Motor neuron (in vitro differentiated cells): ENCODE measurements at regions not wholly inside any gene's neighbourhood (a gene's known extent, or its start where the extent isn't known, plus 50 kb on each side); places are given as distances from the start of the nearest gene placed in this dataset.

Source experiments
- ATAC-seq, 8 experiments: fragments of 200-7000 bp; cut with Tn5 transposase; replicated peaks in 6 of 8; 2 replicates each; pipeline ENCODE4 v1.8.0; 2021; ENCODE audit warnings: mild to moderate bottlenecking in 8 of 8, moderate library complexity in 8 of 8
- H3K27ac ChIP-seq, 2 donors: fragments of 250-450 bp; sonication (Bioruptor Pico); 2 replicates each; pipeline ENCODE4 v1.9.0; 2021; ENCODE audit warnings: antibody characterized with exemption in 2 of 2, mild to moderate bottlenecking in 2 of 2, moderate library complexity in 1 of 2
- H3K4me1 ChIP-seq, 2 donors: fragments of 250-450 bp; sonication (Bioruptor Pico); replicated peaks in 1 of 2; 2 replicates each; pipeline ENCODE4 v1.6.1; 2021; ENCODE audit warnings: antibody characterized with exemption in 2 of 2, mild to moderate bottlenecking in 2 of 2, moderate library complexity in 1 of 2
- H3K4me3 ChIP-seq, 5 donors: fragments of 250-450 bp; sonication (Bioruptor Pico); 2 replicates each; pipeline ENCODE4 v1.9.0; 2021; ENCODE audit warnings: antibody characterized with exemption in 5 of 5, mild to moderate bottlenecking in 5 of 5, moderate library complexity in 4 of 5
- WGBS, 10 experiments: fragments of 450-650 bp; shearing (Covaris generic); methylation state at CpG; one replicate each; pipeline ENCODE4 v1.0.0; 2022; 5-methylcytosine and 5-hydroxymethylcytosine counted together
- in situ Hi-C, 9 experiments: fragments of 400-800 bp; cut with MboI; loops; one replicate each; pipeline ENCODE4 v1.15.0; 2021; ENCODE audit warnings: low sequenced_read_pairs in 9 of 9, low pct_unique_long_range_greater_than_20kb in 2 of 9; ENCODE audit not compliant: unreplicated experiment in 9 of 9

DNA sequence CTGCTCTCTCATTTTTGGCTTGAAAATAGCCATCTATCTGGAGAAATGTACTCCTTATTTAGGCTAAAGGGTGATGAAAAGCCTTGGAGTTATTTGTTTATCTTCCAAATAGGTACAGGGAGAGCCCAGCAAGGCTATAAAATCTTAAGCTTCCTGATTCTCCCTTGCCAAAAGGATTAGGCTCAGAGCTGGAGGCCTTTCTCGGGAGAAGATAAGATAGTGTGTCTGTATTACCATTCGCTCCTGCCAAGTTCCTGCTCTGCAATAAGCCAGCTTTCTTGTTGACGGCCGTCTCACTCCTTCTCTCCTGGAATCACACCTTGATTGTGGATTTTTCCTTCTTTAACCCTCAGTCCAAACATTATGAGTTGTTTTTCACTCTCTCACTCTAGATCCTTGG, 171.8 kb upstream of the TTC29 start:
- no peak for ATAC-seq
- in situ Hi-C loops, result no loop called here
- WGBS, 10 experiments, result 50 to 100% (median 83%) methylated on average over 1 to 4 of the region's 4 CpGs

GRCh38 chr4:147118528-147118927, 172.9 kb upstream of the TTC29 start:
- ATAC-seq, result no peak

More for the DNA sequence above, 171.8 kb upstream of the TTC29 start:
- Histone ChIP-seq H3K4me3 (no peak overlapping the region), H3K4me1 (no peaks in the 10 kb centered on the region), H3K27ac (no peak overlapping the region)

DNA sequence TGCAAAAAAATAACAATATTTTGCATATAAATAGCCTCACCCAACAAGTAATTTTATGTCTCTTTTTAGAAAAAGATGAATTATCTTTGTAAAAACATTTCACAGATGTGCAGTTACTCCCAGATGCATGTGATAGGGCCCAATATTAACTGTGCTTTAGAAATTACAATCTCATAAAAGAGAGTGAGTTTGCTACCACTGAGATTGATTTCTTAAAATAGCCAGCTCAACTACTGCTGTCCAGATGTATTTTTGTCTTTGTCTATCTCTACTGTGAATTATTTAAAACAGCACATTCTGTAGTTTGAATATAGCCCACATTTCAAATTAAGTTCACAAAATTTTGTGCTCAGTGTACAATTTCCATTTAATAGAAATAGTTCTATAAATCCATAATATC, 177.0 kb upstream of the TTC29 start:
- peak in 3 of 8 experiments; percentile 13 to 85 (median 53) for ATAC-seq
- in situ Hi-C loops, result no loop called here
- no peak overlapping the region for H3K4me3 ChIP-seq
- H3K4me1 ChIP-seq, result no peaks in the 10 kb centered on the region
- H3K27ac ChIP-seq, result no peak overlapping the region

More at GRCh38 chr4:147118528-147118927, 172.9 kb upstream of the TTC29 start:
- WGBS, 10 experiments, result 0 to 92% (median 74%) methylated on average over 1 to 2 of the region's 2 CpGs
- in situ Hi-C loops, result no loop called here
- H3K27ac ChIP-seq, result no peak overlapping the region
- H3K4me3 ChIP-seq, result no peak overlapping the region
- H3K4me1 ChIP-seq, result no peaks in the 10 kb centered on the region

DNA sequence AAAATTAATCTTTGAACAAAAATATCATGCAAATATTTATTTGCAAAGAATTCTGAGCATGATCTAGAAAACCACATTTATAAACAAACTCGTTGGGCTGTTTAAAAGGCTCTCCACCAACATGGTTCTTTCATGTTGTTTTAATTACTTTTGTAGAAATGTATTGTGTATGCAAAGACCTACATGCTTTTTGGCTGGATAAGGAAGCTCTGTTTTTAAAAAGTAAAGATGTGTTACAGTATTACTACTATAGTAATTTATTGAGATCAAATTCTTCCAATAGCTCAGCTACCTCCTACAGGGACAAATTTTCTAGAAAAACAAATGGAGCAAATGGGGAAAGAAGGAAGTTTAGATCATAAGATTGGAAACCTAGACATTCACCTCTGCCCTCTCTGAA, 177.5 kb upstream of the TTC29 start:
- H3K4me3 ChIP-seq, result no peak overlapping the region
- in situ Hi-C loops, result no loop called here
- H3K4me1 ChIP-seq, result no peaks in the 10 kb centered on the region
- no peak overlapping the region for H3K27ac ChIP-seq
- ATAC-seq, result no peak
- 0 to 80% (median 44%) methylated on average over 1 of the region's 1 CpG for WGBS, 10 experiments

- in situ Hi-C loops, result loop anchor here in 1 of 9 experiments (25.0 kb wide), 1 partner anchor 459 kb away; no protein-coding TSS in a partner anchor
- Histone ChIP-seq H3K27ac (no peak overlapping the region), H3K4me1 (no peaks in the 10 kb centered on the region), H3K4me3 (no peak overlapping the region)
- ATAC-seq, result peak in 3 of 8 experiments; percentile 59 to 87 (median 79)
- WGBS, 10 experiments, result 20 to 100% (median 57%) methylated on average over 1 of the region's 1 CpG; no CpG with 5 or more reads in 3 of the 10 experiments
These were observed 183.1 kb upstream of the TTC29 start for GRCh38 chr4:147128787-147129186.

GRCh38 chr4:147129687-147130086, 184.0 kb upstream of the TTC29 start:
- no peak overlapping the region for H3K27ac ChIP-seq
- in situ Hi-C loops, result loop anchor here in 1 of 9 experiments (25.0 kb wide), 1 partner anchor 458 kb away; no protein-coding TSS in a partner anchor
- H3K4me3 ChIP-seq, result no peak overlapping the region
- no peaks in the 10 kb centered on the region for H3K4me1 ChIP-seq
- ATAC-seq, result no peak
- WGBS, 10 experiments, result 33 to 100% (median 70%) methylated on average over 1 to 2 of the region's 2 CpGs; no CpG with 5 or more reads in 2 of the 10 experiments

GRCh38 chr4:147134536-147135210, 189.0 kb upstream of the TTC29 start:
- ATAC-seq, result no peak
- in situ Hi-C loops, result loop anchor here in 1 of 9 experiments (25.0 kb wide), 1 partner anchor 453 kb away; no protein-coding TSS in a partner anchor
- Histone ChIP-seq H3K4me3 (no peak overlapping the region), H3K27ac (no peak overlapping the region), H3K4me1 (peaks cover 0 to 4% of the 10 kb centered on the region in 2 donors)
- WGBS, 10 experiments, result 30 to 100% (median 88%) methylated on average over 1 to 4 of the region's 4 CpGs; no CpG with 5 or more reads in 2 of the 10 experiments

- ATAC-seq, result peak in 2 of 8 experiments; percentile 54 to 85
- Histone ChIP-seq H3K4me3 (no peak overlapping the region), H3K4me1 (peaks cover 0 to 4% of the 10 kb centered on the region in 2 donors), H3K27ac (no peak overlapping the region)
- in situ Hi-C loops, result loop anchor here in 1 of 9 experiments (25.0 kb wide), 1 partner anchor 451 kb away; no protein-coding TSS in a partner anchor
- WGBS, 10 experiments, result 0 to 81% (median 40%) methylated on average over 1 to 3 of the region's 3 CpGs; no CpG with 5 or more reads in 1 of the 10 experiments
These were observed 190.6 kb upstream of the TTC29 start for GRCh38 chr4:147136310-147136709.

- no peak overlapping the region for H3K4me3 ChIP-seq
- in situ Hi-C loops, result loop anchor here in 1 of 9 experiments (25.0 kb wide), 1 partner anchor 451 kb away; no protein-coding TSS in a partner anchor
- no peak overlapping the region for H3K27ac ChIP-seq
- no peak for ATAC-seq
- peaks cover 0 to 4% of the 10 kb centered on the region in 2 donors for H3K4me1 ChIP-seq
- WGBS, 10 experiments, result 6 to 100% (median 81%) methylated on average over 2 to 5 of the region's 5 CpGs
These were observed 191.1 kb upstream of the TTC29 start for GRCh38 chr4:147136751-147137150.

- 50 to 100% (median 92%) methylated on average over 1 to 3 of the region's 3 CpGs; no CpG with 5 or more reads in 1 of the 10 experiments for WGBS, 10 experiments
- Histone ChIP-seq H3K4me1 (peaks cover 0 to 4% of the 10 kb centered on the region in 2 donors), H3K27ac (no peak overlapping the region), H3K4me3 (no peak overlapping the region)
- in situ Hi-C loops, result loop anchor here in 1 of 9 experiments (25.0 kb wide), 1 partner anchor 450 kb away; no protein-coding TSS in a partner anchor
- ATAC-seq, result no peak
These were observed 191.6 kb upstream of the TTC29 start for GRCh38 chr4:147137280-147137679.

DNA sequence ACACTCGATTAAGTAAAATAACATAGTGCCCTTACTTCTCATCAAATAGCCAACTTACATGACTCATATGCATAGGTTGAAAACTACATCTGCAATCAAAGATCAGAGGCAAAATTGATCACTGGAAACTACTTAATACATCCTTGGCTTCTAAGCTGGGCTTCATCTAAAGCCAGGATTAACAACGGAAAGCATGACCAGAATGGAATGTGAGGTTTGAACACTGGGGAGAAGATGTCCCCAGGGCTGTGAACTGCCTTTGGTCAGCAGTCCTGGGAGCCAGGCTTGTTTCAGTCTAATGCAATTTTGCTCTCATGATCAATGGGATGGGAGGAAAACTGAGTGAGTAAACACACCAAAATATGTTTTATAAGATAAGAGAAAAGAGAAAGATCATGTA, 192.5 kb upstream of the TTC29 start:
- in situ Hi-C loops, result loop anchor here in 1 of 9 experiments (25.0 kb wide), 1 partner anchor 449 kb away; no protein-coding TSS in a partner anchor
- peak in 1 of 8 experiments; percentile 33 for ATAC-seq
- Histone ChIP-seq H3K4me1 (peaks cover 0 to 4% of the 10 kb centered on the region in 2 donors), H3K4me3 (no peak overlapping the region), H3K27ac (no peak overlapping the region)
- WGBS, 10 experiments, result 20 to 100% (median 80%) methylated on average over 1 to 2 of the region's 2 CpGs

DNA sequence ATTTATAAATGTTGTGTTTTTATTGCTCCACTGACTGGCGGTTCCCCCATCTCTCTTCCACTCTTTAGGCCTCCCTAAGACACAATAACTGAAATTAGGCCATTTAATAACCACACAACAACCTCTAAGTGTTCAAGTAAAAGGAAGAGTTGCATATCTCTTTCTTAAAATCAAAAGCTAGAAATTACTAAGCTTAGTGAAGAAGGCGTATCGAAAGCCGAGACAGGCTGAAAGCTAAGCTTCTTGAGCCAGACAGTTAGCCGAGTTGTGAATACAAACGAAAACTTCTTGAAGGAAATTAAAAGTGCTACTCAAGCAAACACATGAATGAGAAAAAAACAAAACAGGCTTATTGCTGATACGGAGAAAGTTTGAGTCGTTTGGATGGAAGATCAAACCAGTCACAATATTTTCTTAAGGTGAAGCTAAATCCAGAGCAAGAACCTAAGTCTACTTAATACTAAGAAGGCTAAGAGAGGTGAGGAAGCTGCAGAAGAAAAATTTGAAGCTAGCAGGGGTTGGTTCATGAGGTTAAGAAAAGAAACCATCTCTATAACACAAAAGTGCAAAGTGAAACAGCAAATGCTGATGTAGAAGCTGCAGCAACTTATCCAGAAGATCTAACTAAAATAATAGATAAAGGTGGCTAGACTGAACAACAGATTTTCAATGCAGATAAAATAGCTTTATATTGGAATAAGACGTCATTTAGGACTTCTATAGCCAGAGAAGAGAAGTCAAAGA, 194.0 kb upstream of the TTC29 start:
- 49 to 97% (median 89%) methylated on average over 3 to 9 of the region's 9 CpGs for whole genome bisulfite sequencing, 10 experiments
- H3K27ac ChIP-seq, result no peak overlapping the region
- in situ Hi-C loops, result loop anchor here in 1 of 9 experiments (25.0 kb wide), 1 partner anchor 448 kb away; no protein-coding TSS in a partner anchor
- peaks cover 0 to 4% of the 10 kb centered on the region in 2 donors for H3K4me1 ChIP-seq
- ATAC-seq, result no peak
- H3K4me3 ChIP-seq, result no peak overlapping the region

- no peak overlapping the region for H3K4me3 ChIP-seq
- in situ Hi-C loops, result loop anchor here in 5 of 9 experiments (25.0 kb wide), 1 partner anchor 436 kb away; no protein-coding TSS in a partner anchor
- no peak overlapping the region for H3K27ac ChIP-seq
- peak in 2 of 8 experiments; percentile 54 to 64 for ATAC-seq
- H3K4me1 ChIP-seq, result no peaks in the 10 kb centered on the region
These were observed 206.1 kb upstream of the TTC29 start for GRCh38 chr4:147151763-147152162.
